ENCODE measurements at regions not wholly inside any gene's neighbourhood (a gene's known extent, or its start where the extent isn't known, plus 50 kb on each side); places are given as distances from the start of the nearest gene placed in this dataset.

GRCh38 chr12:102618197-102618877 is 138.0 kb upstream of the IGF1 start:
- Histone ChIP-seq H3K79me2 (ENCODE audit: control insufficient read depth, insufficient read depth, low read length) (no peaks in the 10 kb centered on the region), H3K18ac (ENCODE audit: low read length) (no peak overlapping the region), H3K27me3 (ENCODE audit: insufficient read depth, low read length, poor library complexity) (no peaks in the 10 kb centered on the region), H4K5ac (ENCODE audit: low read length) (no peak overlapping the region), H4K8ac (ENCODE audit: low read depth, low read length) (no peak overlapping the region), H3K4me2 (ENCODE audit: low read length) (no peak overlapping the region), H3K56ac (ENCODE audit: low read length) (no peak overlapping the region), H2BK120ac (ENCODE audit: low read depth, low read length) (no peak overlapping the region), H3K4ac (ENCODE audit: low read depth, low read length) (no peak overlapping the region), H3K79me1 (ENCODE audit: low read length) (no peaks in the 10 kb centered on the region), H3K36me3 (ENCODE audit: control insufficient read depth, insufficient read depth, low read length) (no peaks in the 10 kb centered on the region), H3K4me1 (ENCODE audit: control insufficient read depth, low read depth, low read length) (no peaks in the 10 kb centered on the region), H2BK15ac (replicated peaks; ENCODE audit: low read depth) (no peak overlapping the region), H3K9ac (ENCODE audit: low read length) (no peak overlapping the region), H3K27ac (ENCODE audit: low read depth, low read length) (no peak overlapping the region), H2AK5ac (ENCODE audit: low read length) (no peak overlapping the region), H2BK5ac (ENCODE audit: low read length) (no peak overlapping the region), H3K4me3 (ENCODE audit: low read length) (no peak overlapping the region), H3K23ac (ENCODE audit: low read length) (no peak overlapping the region)
- DNase-seq: no peak
- no CpG with 5 or more reads among the region's 5 CpGs for WGBS (ENCODE audit: extremely low coverage, insufficient coverage, low lambda C conversion rate)

GRCh38 chr12:102616692-102617091 is 136.3 kb upstream of the IGF1 start:
- DNase-seq: no peak
- H3K79me2 ChIP-seq (ENCODE audit: control insufficient read depth, insufficient read depth, low read length): no peaks in the 10 kb centered on the region
- H2AK5ac ChIP-seq (ENCODE audit: low read length): no peak overlapping the region
- no peak overlapping the region for H2BK120ac ChIP-seq (ENCODE audit: low read depth, low read length)
- H3K36me3 ChIP-seq (ENCODE audit: control insufficient read depth, insufficient read depth, low read length): no peaks in the 10 kb centered on the region
- no peak overlapping the region for H4K5ac ChIP-seq (ENCODE audit: low read length)
- no peak overlapping the region for H3K18ac ChIP-seq (ENCODE audit: low read length)
- no peak overlapping the region for H2BK5ac ChIP-seq (ENCODE audit: low read length)
- no CpG with 5 or more reads among the region's 2 CpGs for WGBS (ENCODE audit: extremely low coverage, insufficient coverage, low lambda C conversion rate)
- no peak overlapping the region for H3K23ac ChIP-seq (ENCODE audit: low read length)
- H3K27ac ChIP-seq (ENCODE audit: low read depth, low read length): no peak overlapping the region
- H3K56ac ChIP-seq (ENCODE audit: low read length): no peak overlapping the region
- no peak overlapping the region for H3K4ac ChIP-seq (ENCODE audit: low read depth, low read length)
- H3K4me2 ChIP-seq (ENCODE audit: low read length): no peak overlapping the region
- H3K4me1 ChIP-seq (ENCODE audit: control insufficient read depth, low read depth, low read length): no peaks in the 10 kb centered on the region
- H3K4me3 ChIP-seq (ENCODE audit: low read length): no peak overlapping the region
- no peak overlapping the region for H3K9ac ChIP-seq (ENCODE audit: low read length)
- no peak overlapping the region for H2BK15ac ChIP-seq (replicated peaks; ENCODE audit: low read depth)
- no peaks in the 10 kb centered on the region for H3K27me3 ChIP-seq (ENCODE audit: insufficient read depth, low read length, poor library complexity)
- no peak overlapping the region for H4K8ac ChIP-seq (ENCODE audit: low read depth, low read length)
- no peaks in the 10 kb centered on the region for H3K79me1 ChIP-seq (ENCODE audit: low read length)

GRCh38 chr12:102611995-102612394 is 131.6 kb upstream of the IGF1 start:
- H3K4ac ChIP-seq (ENCODE audit: low read depth, low read length): no peak overlapping the region
- H3K4me3 ChIP-seq (ENCODE audit: low read length): no peak overlapping the region
- no CpG with 5 or more reads among the region's 1 CpG for WGBS (ENCODE audit: extremely low coverage, insufficient coverage, low lambda C conversion rate)
- H2BK15ac ChIP-seq (replicated peaks; ENCODE audit: low read depth): no peak overlapping the region
- no peak overlapping the region for H2BK5ac ChIP-seq (ENCODE audit: low read length)
- H3K79me2 ChIP-seq (ENCODE audit: control insufficient read depth, insufficient read depth, low read length): no peaks in the 10 kb centered on the region
- H3K23ac ChIP-seq (ENCODE audit: low read length): no peak overlapping the region
- no peaks in the 10 kb centered on the region for H3K36me3 ChIP-seq (ENCODE audit: control insufficient read depth, insufficient read depth, low read length)
- no peaks in the 10 kb centered on the region for H3K27me3 ChIP-seq (ENCODE audit: insufficient read depth, low read length, poor library complexity)
- no peak overlapping the region for H2AK5ac ChIP-seq (ENCODE audit: low read length)
- H3K27ac ChIP-seq (ENCODE audit: low read depth, low read length): no peak overlapping the region
- H3K79me1 ChIP-seq (ENCODE audit: low read length): no peaks in the 10 kb centered on the region
- H3K18ac ChIP-seq (ENCODE audit: low read length): no peak overlapping the region
- H3K4me2 ChIP-seq (ENCODE audit: low read length): no peak overlapping the region
- H2BK120ac ChIP-seq (ENCODE audit: low read depth, low read length): no peak overlapping the region
- H4K5ac ChIP-seq (ENCODE audit: low read length): no peak overlapping the region
- H4K8ac ChIP-seq (ENCODE audit: low read depth, low read length): no peak overlapping the region
- no peak overlapping the region for H3K56ac ChIP-seq (ENCODE audit: low read length)
- H3K4me1 ChIP-seq (ENCODE audit: control insufficient read depth, low read depth, low read length): no peaks in the 10 kb centered on the region
- DNase-seq: no peak
- no peak overlapping the region for H3K9ac ChIP-seq (ENCODE audit: low read length)

DNA sequence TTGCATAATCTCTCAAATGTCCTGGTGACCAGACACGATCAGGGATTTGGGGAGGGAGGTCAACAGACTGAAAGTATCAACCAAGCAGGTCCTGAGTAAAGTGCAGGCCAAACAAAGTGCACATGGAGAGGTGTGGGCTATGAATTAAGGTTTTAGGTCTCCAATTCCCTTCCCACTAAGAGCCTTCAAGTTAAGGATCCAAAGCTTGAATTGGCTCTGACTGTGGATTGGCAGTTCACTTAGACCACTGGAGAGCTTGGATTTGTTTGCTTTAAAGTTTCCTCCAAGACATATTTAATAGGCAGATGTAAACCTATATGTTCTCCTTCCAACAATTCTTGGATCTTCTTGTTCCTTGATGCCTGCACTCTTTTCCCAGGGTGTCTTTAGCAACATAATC is 129.6 kb upstream of the IGF1 start:
- Histone ChIP-seq H2BK5ac (ENCODE audit: low read length) (no peak overlapping the region), H3K27ac (ENCODE audit: low read depth, low read length) (no peak overlapping the region), H3K4me2 (ENCODE audit: low read length) (no peak overlapping the region), H4K8ac (ENCODE audit: low read depth, low read length) (no peak overlapping the region), H2BK120ac (ENCODE audit: low read depth, low read length) (no peak overlapping the region), H2AK5ac (ENCODE audit: low read length) (no peak overlapping the region), H3K4ac (ENCODE audit: low read depth, low read length) (no peak overlapping the region), H3K27me3 (ENCODE audit: insufficient read depth, low read length, poor library complexity) (no peaks in the 10 kb centered on the region), H3K79me1 (ENCODE audit: low read length) (no peaks in the 10 kb centered on the region), H3K23ac (ENCODE audit: low read length) (no peak overlapping the region), H4K5ac (ENCODE audit: low read length) (no peak overlapping the region), H3K18ac (ENCODE audit: low read length) (no peak overlapping the region), H3K79me2 (ENCODE audit: control insufficient read depth, insufficient read depth, low read length) (no peaks in the 10 kb centered on the region), H2BK15ac (replicated peaks; ENCODE audit: low read depth) (no peak overlapping the region), H3K4me3 (ENCODE audit: low read length) (no peak overlapping the region), H3K36me3 (ENCODE audit: control insufficient read depth, insufficient read depth, low read length) (no peaks in the 10 kb centered on the region), H3K56ac (ENCODE audit: low read length) (no peak overlapping the region), H3K4me1 (ENCODE audit: control insufficient read depth, low read depth, low read length) (no peaks in the 10 kb centered on the region), H3K9ac (ENCODE audit: low read length) (no peak overlapping the region)
- WGBS (ENCODE audit: extremely low coverage, insufficient coverage, low lambda C conversion rate): no CpG with 5 or more reads among the region's 1 CpG
- DNase-seq: no peak

DNA sequence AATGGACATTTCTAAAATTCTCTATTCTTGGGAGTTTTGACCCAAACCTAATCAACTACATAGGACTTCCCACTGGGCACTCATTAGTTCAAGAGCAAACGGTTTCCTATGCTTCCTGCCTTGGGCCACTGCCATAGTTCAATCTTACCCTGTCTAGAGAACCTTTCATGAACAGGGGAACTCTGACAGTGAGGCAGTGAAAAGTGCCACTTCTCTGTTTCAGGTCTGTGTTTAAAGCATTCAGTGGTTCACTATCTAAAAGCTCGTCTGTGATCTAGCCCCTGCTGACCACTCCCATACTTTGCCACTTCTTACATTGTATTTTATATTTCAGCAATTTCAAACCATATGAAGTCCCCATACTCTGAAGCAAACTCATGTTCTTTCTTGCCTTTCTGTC is 122.7 kb upstream of the IGF1 start:
- H3K23ac ChIP-seq (ENCODE audit: low read length): no peak overlapping the region
- H3K56ac ChIP-seq (ENCODE audit: low read length): no peak overlapping the region
- H3K4ac ChIP-seq (ENCODE audit: low read depth, low read length): no peak overlapping the region
- H3K9ac ChIP-seq (ENCODE audit: low read length): no peak overlapping the region
- H3K79me1 ChIP-seq (ENCODE audit: low read length): no peaks in the 10 kb centered on the region
- no peak for DNase-seq
- no peak overlapping the region for H2AK5ac ChIP-seq (ENCODE audit: low read length)
- no peak overlapping the region for H2BK120ac ChIP-seq (ENCODE audit: low read depth, low read length)
- H4K8ac ChIP-seq (ENCODE audit: low read depth, low read length): no peak overlapping the region
- no peaks in the 10 kb centered on the region for H3K4me1 ChIP-seq (ENCODE audit: control insufficient read depth, low read depth, low read length)
- H3K4me2 ChIP-seq (ENCODE audit: low read length): no peak overlapping the region
- no peak overlapping the region for H3K4me3 ChIP-seq (ENCODE audit: low read length)
- H3K27ac ChIP-seq (ENCODE audit: low read depth, low read length): no peak overlapping the region
- H4K5ac ChIP-seq (ENCODE audit: low read length): no peak overlapping the region
- H3K36me3 ChIP-seq (ENCODE audit: control insufficient read depth, insufficient read depth, low read length): no peaks in the 10 kb centered on the region
- H3K27me3 ChIP-seq (ENCODE audit: insufficient read depth, low read length, poor library complexity): no peaks in the 10 kb centered on the region
- no peak overlapping the region for H2BK5ac ChIP-seq (ENCODE audit: low read length)
- no CpG with 5 or more reads among the region's 2 CpGs for WGBS (ENCODE audit: extremely low coverage, insufficient coverage, low lambda C conversion rate)
- no peak overlapping the region for H2BK15ac ChIP-seq (replicated peaks; ENCODE audit: low read depth)
- H3K79me2 ChIP-seq (ENCODE audit: control insufficient read depth, insufficient read depth, low read length): no peaks in the 10 kb centered on the region
- no peak overlapping the region for H3K18ac ChIP-seq (ENCODE audit: low read length)

GRCh38 chr12:102602521-102602920 is 122.2 kb upstream of the IGF1 start:
- H2BK120ac ChIP-seq (ENCODE audit: low read depth, low read length): no peak overlapping the region
- no peaks in the 10 kb centered on the region for H3K4me1 ChIP-seq (ENCODE audit: control insufficient read depth, low read depth, low read length)
- H4K8ac ChIP-seq (ENCODE audit: low read depth, low read length): no peak overlapping the region
- no peak overlapping the region for H2BK15ac ChIP-seq (replicated peaks; ENCODE audit: low read depth)
- no peak overlapping the region for H3K4me3 ChIP-seq (ENCODE audit: low read length)
- no peaks in the 10 kb centered on the region for H3K36me3 ChIP-seq (ENCODE audit: control insufficient read depth, insufficient read depth, low read length)
- no peak overlapping the region for H3K56ac ChIP-seq (ENCODE audit: low read length)
- no CpG with 5 or more reads among the region's 1 CpG for WGBS (ENCODE audit: extremely low coverage, insufficient coverage, low lambda C conversion rate)
- H3K4ac ChIP-seq (ENCODE audit: low read depth, low read length): no peak overlapping the region
- no peaks in the 10 kb centered on the region for H3K79me1 ChIP-seq (ENCODE audit: low read length)
- H3K27ac ChIP-seq (ENCODE audit: low read depth, low read length): no peak overlapping the region
- H2AK5ac ChIP-seq (ENCODE audit: low read length): no peak overlapping the region
- no peak overlapping the region for H3K9ac ChIP-seq (ENCODE audit: low read length)
- H3K18ac ChIP-seq (ENCODE audit: low read length): no peak overlapping the region
- H3K4me2 ChIP-seq (ENCODE audit: low read length): no peak overlapping the region
- no peaks in the 10 kb centered on the region for H3K79me2 ChIP-seq (ENCODE audit: control insufficient read depth, insufficient read depth, low read length)
- H4K5ac ChIP-seq (ENCODE audit: low read length): no peak overlapping the region
- no peaks in the 10 kb centered on the region for H3K27me3 ChIP-seq (ENCODE audit: insufficient read depth, low read length, poor library complexity)
- H3K23ac ChIP-seq (ENCODE audit: low read length): no peak overlapping the region
- no peak overlapping the region for H2BK5ac ChIP-seq (ENCODE audit: low read length)
- no peak for DNase-seq
